HepG2 (cell line): ENCODE measurements at regions not wholly inside any gene's neighbourhood (a gene's known extent, or its start where the extent isn't known, plus 50 kb on each side); places are given as distances from the start of the nearest gene placed in this dataset.

Source experiments
- ATAC-seq: fragments of 200-7000 bp; cut with Tn5 transposase; 3 replicates; pipeline ENCODE4 v1.9.1; 2020; ENCODE audit warnings: mild to moderate bottlenecking, moderate library complexity
- BruUV-seq: library from RNA; stranded (reverse); fragments of 400-500 nt; replicated peaks from 2 replicates; lab custom pipeline; 2021; lab: Mats Ljungman, UMichigan
- CTCF ChIA-PET: fragments of 300-600 bp; formaldehyde crosslinking; extraction: SDS; loops from one replicate; lab custom pipeline; 2021; ENCODE audit warnings: low total read pairs, inconsistent platforms, low intra/inter-chr PET ratio; lab: Yijun Ruan, JAX
- POLR2A ChIA-PET: fragments of 350-600 bp; sonication (Branson Sonifier 250); formaldehyde crosslinking; loops from one replicate; lab custom pipeline; 2020; ENCODE audit warnings: antibody characterized with exemption, inconsistent platforms; lab: Yijun Ruan, JAX
- DNase-seq: peaks from one replicate; pipeline ENCODE4 v3.0.0-alpha.2; 2015; ENCODE audit warnings: low spot score
- FAIRE-seq: peaks from 3 replicates; lab custom pipeline; 2011; peaks lifted over from hg19 to GRCh38; lab: Jason Lieb, UNC
- H2AFZ ChIP-seq: one replicate; pipeline ENCODE4 v1.6.1; 2011; ENCODE audit warnings: low read length, inconsistent platforms
- H3K27ac ChIP-seq: fragments of 300-600 bp; 3 replicates; pipeline ENCODE4 v1.8.0; 2011; ENCODE audit warnings: mixed run types, mild to moderate bottlenecking, mixed read lengths, low read length, inconsistent platforms; ENCODE audit not compliant: insufficient read depth; ENCODE audit errors: extremely low read length
- H3K27me3 ChIP-seq, 2 experiments: fragments of 200-600 bp in 1 of 2; 2 replicates in 1 of 2; 3 replicates in 1 of 2; pipeline versions ENCODE4 v1.6.0 to v1.8.0; 2011; ENCODE audit warnings: low read length in 2 of 2, mild to moderate bottlenecking in 2 of 2, moderate library complexity in 2 of 2, inconsistent platforms in 1 of 2; ENCODE audit not compliant: insufficient read depth in 2 of 2, control insufficient read depth in 1 of 2
- H3K36me3 ChIP-seq, 2 experiments: fragments of 200-600 bp in 1 of 2; replicated peaks in 1 of 2; 2 replicates in 1 of 2; 3 replicates in 1 of 2; pipeline versions ENCODE4 v1.5.1 to v1.8.0; 2011; ENCODE audit warnings: low read length in 2 of 2, inconsistent platforms in 1 of 2; ENCODE audit not compliant: insufficient read depth in 2 of 2, control insufficient read depth in 1 of 2
- H3K4me1 ChIP-seq: 2 replicates; pipeline ENCODE4 v1.5.1; 2012; ENCODE audit warnings: low read length, inconsistent platforms; ENCODE audit not compliant: insufficient read depth
- H3K4me2 ChIP-seq: 2 replicates; pipeline ENCODE4 v1.6.0; 2011; ENCODE audit warnings: low read depth, low read length, inconsistent platforms
- H3K4me3 ChIP-seq, 3 experiments: fragments of 200-600 bp in 1 of 3; sonication (generic), shearing (Covaris generic) in 1 of 3; replicated peaks in 1 of 3; 2 replicates each; pipeline ENCODE4 v1.5.1; 2011 to 2016; ENCODE audit warnings: low read length in 3 of 3, inconsistent platforms in 2 of 3, low read depth in 2 of 3, mild to moderate bottlenecking in 2 of 3, control low read depth in 1 of 3, mixed read lengths in 1 of 3; ENCODE audit not compliant: insufficient read depth in 1 of 3
- H3K79me2 ChIP-seq: one replicate; pipeline ENCODE4 v1.6.1; 2011; ENCODE audit warnings: low read length, inconsistent platforms; ENCODE audit not compliant: insufficient read depth
- H3K9ac ChIP-seq: 2 replicates; pipeline ENCODE4 v1.6.0; 2011; ENCODE audit warnings: mild to moderate bottlenecking, low read depth, low read length, inconsistent platforms; ENCODE audit not compliant: insufficient read depth
- H3K9me3 ChIP-seq: 2 replicates; pipeline ENCODE4 v1.5.1; 2012; ENCODE audit warnings: mild to moderate bottlenecking, low read length
- H4K20me1 ChIP-seq: 2 replicates; pipeline ENCODE4 v1.6.0; 2011; ENCODE audit warnings: inconsistent platforms, mild to moderate bottlenecking, low read length, moderate library complexity; ENCODE audit not compliant: insufficient read depth
- BRCA1 ChIP-seq: sonication (generic); formaldehyde crosslinking; IDR thresholded peaks from 2 replicates; pipeline ENCODE4 v1.4.0; 2020; ENCODE audit warnings: missing genetic modification reagents
- CTCF ChIP-seq: sonication (generic); formaldehyde crosslinking; IDR thresholded peaks from 2 replicates; pipeline ENCODE4 v1.5.0; 2020; ENCODE audit warnings: mild to moderate bottlenecking, missing genetic modification reagents, moderate library complexity
- DZIP1 ChIP-seq: sonication (generic); formaldehyde crosslinking; IDR thresholded peaks from 2 replicates; pipeline ENCODE4 v1.5.0; 2020; ENCODE audit warnings: mild to moderate bottlenecking, missing genetic modification reagents
- ELF1 ChIP-seq: sonication (generic); formaldehyde crosslinking; IDR thresholded peaks from 2 replicates; pipeline ENCODE4 v1.4.0; 2020; ENCODE audit warnings: missing genetic modification reagents
- ELF3 ChIP-seq: IDR thresholded peaks from 2 replicates; pipeline ENCODE4 v1.6.1; 2016; ENCODE audit warnings: missing genetic modification reagents, missing compliant biosample characterization
- SP4 ChIP-seq: sonication (generic); formaldehyde crosslinking; IDR thresholded peaks from 2 replicates; pipeline ENCODE4 v1.8.1; 2023; ENCODE audit warnings: mild to moderate bottlenecking, missing genetic modification reagents
- SP5 ChIP-seq: IDR thresholded peaks from 2 replicates; pipeline ENCODE4 v1.6.1; 2016; ENCODE audit warnings: low read depth, borderline replicate concordance
- YEATS2 ChIP-seq: sonication (generic); formaldehyde crosslinking; IDR thresholded peaks from 2 replicates; pipeline ENCODE4 v1.4.0; 2020; ENCODE audit warnings: missing genetic modification reagents, borderline replicate concordance
- ZFP91 ChIP-seq: sonication (generic); formaldehyde crosslinking; IDR thresholded peaks from 2 replicates; pipeline ENCODE4 v1.9.0; 2022; ENCODE audit warnings: missing genetic modification reagents, mild to moderate bottlenecking, borderline replicate concordance
- ZFYVE20 ChIP-seq: sonication (generic); formaldehyde crosslinking; IDR thresholded peaks from 2 replicates; pipeline ENCODE4 v1.8.0; 2023; ENCODE audit warnings: low read depth, mild to moderate bottlenecking, moderate library complexity, missing genetic modification reagents, borderline replicate concordance
- ZNF644 ChIP-seq: IDR thresholded peaks from 2 replicates; pipeline ENCODE4 v1.6.1; 2016; ENCODE audit warnings: low read depth
- ZNF850 ChIP-seq: sonication (generic); formaldehyde crosslinking; conservative IDR thresholded peaks from 2 replicates; pipeline ENCODE4 v1.9.0; 2021; ENCODE audit warnings: mild to moderate bottlenecking, missing genetic modification reagents
- WGBS: methylation state at CpG from one replicate; pipeline ENCODE4 v1.1.6; 2017; ENCODE audit warnings: low lambda C conversion rate; 5-methylcytosine and 5-hydroxymethylcytosine counted together
- in situ Hi-C: cut with HindIII; loops from 2 replicates; pipeline ENCODE4 v1.10.0; 2017; ENCODE audit warnings: low pct_unique_long_range_greater_than_20kb; ENCODE audit not compliant: extremely low pct_ligation_motif_present
- intact Hi-C: fragments of 100-400 bp; cut with micrococcal nuclease; formaldehyde crosslinking; loops from one replicate; pipeline ENCODE4 v1.10.0; 2022; ENCODE audit not compliant: unreplicated experiment

GRCh38 chr10:88082806-88083596 lies 219.6 kb downstream of the PTEN start:
- no peaks in the 10 kb centered on the region for H3K9me3 ChIP-seq
- no peak overlapping the region for H3K4me2 ChIP-seq
- no peaks in the 10 kb centered on the region; a peak in 1 of 5 replicates for H3K27me3 ChIP-seq
- ATAC-seq (no peak), DNase-seq (no peak), FAIRE-seq (no peak)
- H3K27ac ChIP-seq = no peak overlapping the region
- no peak overlapping the region for H3K9ac ChIP-seq
- TF ChIP-seq ZNF644 (CRISPR knock-in tag) (no peak), DZIP1 (no peak), YEATS2 (CRISPR knock-in tag) (no peak), ELF1 (CRISPR knock-in tag) (no peak), ZFP91 (no peak), ZNF850 (CRISPR knock-in tag) (no peak), SP5 (CRISPR knock-in tag) (no peak), ZFYVE20 (no peak), BRCA1 (no peak), SP4 (CRISPR knock-in tag) (no peak), CTCF (no peak), ELF3 (no peak)
- CTCF ChIA-PET = no interaction called here
- no peak overlapping the region for H2AFZ ChIP-seq
- H3K36me3 ChIP-seq = no peaks in the 10 kb centered on the region
- in situ Hi-C loops (no loop called here), intact Hi-C loops (no loop called here)
- no TSS peak for BruUV-seq
- no peak overlapping the region for H3K4me3 ChIP-seq
- H3K79me2 ChIP-seq = no peaks in the 10 kb centered on the region
- POLR2A ChIA-PET = no interaction called here
- no peaks in the 10 kb centered on the region for H4K20me1 ChIP-seq
- 12% methylated on average over 1 of the region's 1 CpG for WGBS
- peaks cover 42% of the 10 kb centered on the region for H3K4me1 ChIP-seq
